HG03135 (cell line): ENCODE measurements at regions not wholly inside any gene's neighbourhood (a gene's known extent, or its start where the extent isn't known, plus 50 kb on each side); places are given as distances from the start of the nearest gene placed in this dataset.

Experiments
- ATAC-seq: cut with Tn5 transposase; IDR thresholded peaks from one replicate; pipeline ENCODE4 v1.9.1; 2021; ENCODE audit warnings: mild to moderate bottlenecking, moderate library complexity; ENCODE audit not compliant: unreplicated experiment

- no peak for ATAC-seq
Observed at GRCh38 chr1:188359315-188359714, 1530.6 kb downstream of the PLA2G4A start.

- ATAC-seq, result no peak
Observed at GRCh38 chr1:188363943-188364342, 1535.2 kb downstream of the PLA2G4A start.

GRCh38 chr1:188364927-188365449 is 1536.2 kb downstream of the PLA2G4A start:
- no peak for ATAC-seq

- no peak for ATAC-seq
Observed at GRCh38 chr1:188365874-188366273, 1537.1 kb downstream of the PLA2G4A start.

- no peak for ATAC-seq
Observed at GRCh38 chr1:188367661-188368060, 1538.9 kb downstream of the PLA2G4A start.

GRCh38 chr1:188371295-188371806 is 1542.6 kb downstream of the PLA2G4A start:
- no peak for ATAC-seq

GRCh38 chr1:188372821-188373220 is 1544.1 kb downstream of the PLA2G4A start:
- no peak for ATAC-seq

GRCh38 chr1:188382851-188383250 is 1554.1 kb downstream of the PLA2G4A start:
- ATAC-seq, result no peak

GRCh38 chr1:188386161-188386560 is 1557.4 kb downstream of the PLA2G4A start:
- no peak for ATAC-seq

- ATAC-seq, result no peak
Observed at GRCh38 chr1:188386666-188387065, 1557.9 kb downstream of the PLA2G4A start.

- ATAC-seq, result no peak
Observed at GRCh38 chr1:188394677-188395076, 1565.9 kb downstream of the PLA2G4A start.

GRCh38 chr1:188397521-188397920 is 1568.8 kb downstream of the PLA2G4A start:
- no peak for ATAC-seq

GRCh38 chr1:188402986-188403385 is 1574.2 kb downstream of the PLA2G4A start:
- no peak for ATAC-seq

GRCh38 chr1:188406636-188407035 is 1577.9 kb downstream of the PLA2G4A start:
- ATAC-seq, result no peak

- no peak for ATAC-seq
Observed at GRCh38 chr1:188420177-188420576, 1591.4 kb downstream of the PLA2G4A start.

GRCh38 chr1:188423073-188423472 is 1594.3 kb downstream of the PLA2G4A start:
- no peak for ATAC-seq

- ATAC-seq, result no peak
Observed at GRCh38 chr1:188424176-188424575, 1595.4 kb downstream of the PLA2G4A start.

- ATAC-seq, result no peak
Observed at GRCh38 chr1:188425687-188426086, 1596.9 kb downstream of the PLA2G4A start.

- no peak for ATAC-seq
Observed at GRCh38 chr1:188426561-188426960, 1597.8 kb downstream of the PLA2G4A start.

- no peak for ATAC-seq
Observed at GRCh38 chr1:188427642-188428041, 1598.9 kb downstream of the PLA2G4A start.

GRCh38 chr1:188429386-188429785 is 1600.6 kb downstream of the PLA2G4A start:
- ATAC-seq, result no peak

GRCh38 chr1:188432427-188432826 is 1603.7 kb downstream of the PLA2G4A start:
- no peak for ATAC-seq

GRCh38 chr1:188433425-188433824 is 1604.7 kb downstream of the PLA2G4A start:
- no peak for ATAC-seq
